Kidney tubule cell (primary cell): ENCODE measurements at regions not wholly inside any gene's neighbourhood (a gene's known extent, or its start where the extent isn't known, plus 50 kb on each side); places are given as distances from the start of the nearest gene placed in this dataset.
"Not testable (repeated sequence)": the region's sequence is repeated elsewhere in the genome, so short reads cannot be mapped to it uniquely, and the experiment has no call there.

Experiments used
- DNase-seq: peaks from one replicate; pipeline ENCODE4 v3.0.0-alpha.2; 2018; ENCODE audit warnings: low spot score

GRCh38 chr11:39462506-39462905 is 1996.9 kb downstream of the LRRC4C start:
- DNase-seq, result no peak

GRCh38 chr11:39461066-39461465 is 1998.4 kb downstream of the LRRC4C start:
- DNase-seq, result no peak

GRCh38 chr11:39459606-39460005 is 1999.8 kb downstream of the LRRC4C start:
- DNase-seq, result no peak

GRCh38 chr11:39458481-39458880 is 2001.0 kb downstream of the LRRC4C start:
- no peak for DNase-seq

GRCh38 chr11:39443424-39444022 is 2015.9 kb downstream of the LRRC4C start:
- DNase-seq, result no peak

- no peak for DNase-seq
These were observed 2017.3 kb downstream of the LRRC4C start for GRCh38 chr11:39442177-39442576.

GRCh38 chr11:39435641-39436040 is 2023.8 kb downstream of the LRRC4C start:
- no peak for DNase-seq

GRCh38 chr11:39434466-39434865 is 2025.0 kb downstream of the LRRC4C start:
- DNase-seq, result no peak

GRCh38 chr11:39432929-39433328 is 2026.5 kb downstream of the LRRC4C start:
- DNase-seq, result no peak

GRCh38 chr11:39425226-39425625 is 2034.2 kb downstream of the LRRC4C start:
- DNase-seq, result no peak

GRCh38 chr11:39412117-39412516 is 2047.3 kb downstream of the LRRC4C start:
- no peak for DNase-seq

GRCh38 chr11:39385911-39386310 is 2073.5 kb downstream of the LRRC4C start:
- no peak for DNase-seq

GRCh38 chr11:39374963-39375698 is 2084.3 kb downstream of the LRRC4C start:
- peak; percentile 37 for DNase-seq

- DNase-seq, result no peak
These were observed 2091.9 kb downstream of the LRRC4C start for GRCh38 chr11:39367534-39367933.

GRCh38 chr11:39365809-39366436 is 2093.5 kb downstream of the LRRC4C start:
- DNase-seq, result peak; percentile 55

GRCh38 chr11:39363571-39363970 is 2095.9 kb downstream of the LRRC4C start:
- DNase-seq, result peak; percentile 22

GRCh38 chr11:39361557-39361956 is 2097.9 kb downstream of the LRRC4C start:
- no peak for DNase-seq

GRCh38 chr11:39345834-39346442 is 2113.5 kb downstream of the LRRC4C start:
- DNase-seq, result no peak

- no peak for DNase-seq
These were observed 2118.0 kb downstream of the LRRC4C start for GRCh38 chr11:39341461-39341860.

- not testable (repeated sequence) for DNase-seq
These were observed 2126.4 kb downstream of the LRRC4C start for GRCh38 chr11:39333006-39333405.

GRCh38 chr11:39327302-39327701 is 2132.2 kb downstream of the LRRC4C start:
- no peak for DNase-seq

- DNase-seq, result not testable (repeated sequence)
These were observed 2147.6 kb downstream of the LRRC4C start for GRCh38 chr11:39311888-39312287.

- peak; percentile 9 for DNase-seq
These were observed 2154.9 kb downstream of the LRRC4C start for GRCh38 chr11:39304586-39304985.
